Lower leg skin (tissue), 4 donors: ENCODE measurements at regions not wholly inside any gene's neighbourhood (a gene's known extent, or its start where the extent isn't known, plus 50 kb on each side); places are given as distances from the start of the nearest gene placed in this dataset.

ENCODE experiments used
- DNase-seq, 2 donors: peaks; one replicate each; pipeline ENCODE4 v3.0.0-alpha.2; 2019; ENCODE audit warnings: low spot score in 2 of 2
- H3K4me3 ChIP-seq: fragments of 200-600 bp; sonication (generic); 2 replicates; pipeline ENCODE4 v1.5.1; 2017; ENCODE audit warnings: mild to moderate bottlenecking, low read depth; ENCODE audit not compliant: poor library complexity, severe bottlenecking
- CTCF ChIP-seq, 3 donors: fragments of 450-650 bp; IDR thresholded peaks; one replicate each; pipeline ENCODE4 v1.5.1; 2016; ENCODE audit warnings: antibody characterized with exemption in 3 of 3, mild to moderate bottlenecking in 3 of 3, moderate library complexity in 2 of 3
- POLR2A ChIP-seq, 2 donors: fragments of 450-650 bp; IDR thresholded peaks; one replicate each; pipeline ENCODE4 v1.6.1; 2016 to 2017; ENCODE audit warnings: antibody characterized with exemption in 2 of 2, mild to moderate bottlenecking in 1 of 2, moderate library complexity in 1 of 2
- WGBS, 2 donors: methylation state at CpG; one replicate each; pipeline ENCODE4 v1.1.5; 2018; 5-methylcytosine and 5-hydroxymethylcytosine counted together
- intact Hi-C: fragments of 100-400 bp; cut with DNase I; formaldehyde crosslinking; loops from one replicate; pipeline ENCODE4 v1.15.0; 2023; ENCODE audit warnings: low total_unique reads

GRCh38 chr10:44831581-44831980 lies 79.6 kb upstream of the TMEM72 start:
- no peak for DNase-seq
- 71 to 73% methylated on average over 4 of the region's 4 CpGs for WGBS, 2 donors
- no peak overlapping the region for H3K4me3 ChIP-seq
- intact Hi-C loops: no loop called here
- TF ChIP-seq POLR2A (IDR thresholded peaks at IDR 0.05) (no peak), CTCF (IDR thresholded peaks at IDR 0.05) (no peak)

- intact Hi-C loops: no loop called here
- WGBS, 2 donors: 86 to 88% methylated on average over 6 of the region's 6 CpGs
- H3K4me3 ChIP-seq: no peak overlapping the region
- no peak for DNase-seq
- no peak for TF ChIP-seq POLR2A (IDR thresholded peaks at IDR 0.05)
- no peak for TF ChIP-seq CTCF (IDR thresholded peaks at IDR 0.05)
These were observed 78.3 kb upstream of the TMEM72 start for GRCh38 chr10:44832595-44833390.

GRCh38 chr10:44834131-44834530 lies 77.0 kb upstream of the TMEM72 start:
- 83 to 90% methylated on average over 4 of the region's 4 CpGs for WGBS, 2 donors
- no peak for DNase-seq
- intact Hi-C loops: no loop called here
- TF ChIP-seq POLR2A (IDR thresholded peaks at IDR 0.05): no peak
- no peak for TF ChIP-seq CTCF (IDR thresholded peaks at IDR 0.05)
- H3K4me3 ChIP-seq: no peak overlapping the region

GRCh38 chr10:44835300-44835699 lies 75.8 kb upstream of the TMEM72 start:
- intact Hi-C loops: no loop called here
- no peak for DNase-seq
- TF ChIP-seq CTCF (IDR thresholded peaks at IDR 0.05): no peak
- TF ChIP-seq POLR2A (IDR thresholded peaks at IDR 0.05): no peak
- WGBS, 2 donors: 73 to 75% methylated on average over 2 of the region's 2 CpGs
- H3K4me3 ChIP-seq: no peak overlapping the region

- intact Hi-C loops: no loop called here
- DNase-seq: no peak
- TF ChIP-seq CTCF (IDR thresholded peaks at IDR 0.05): no peak
- no peak for TF ChIP-seq POLR2A (IDR thresholded peaks at IDR 0.05)
- WGBS, 2 donors: 60 to 71% methylated on average over 2 of the region's 2 CpGs
- no peak overlapping the region for H3K4me3 ChIP-seq
These were observed 67.7 kb upstream of the TMEM72 start for GRCh38 chr10:44843484-44843883.
